Breast epithelium (tissue), 3 donors: ENCODE measurements at regions not wholly inside any gene's neighbourhood (a gene's known extent, or its start where the extent isn't known, plus 50 kb on each side); places are given as distances from the start of the nearest gene placed in this dataset.

Source experiments
- POLR2A ChIP-seq: fragments of 450-650 bp; IDR thresholded peaks from one replicate; pipeline ENCODE4 v1.6.1; 2016; ENCODE audit warnings: antibody characterized with exemption, mild to moderate bottlenecking, moderate library complexity
- POLR2AphosphoS5 ChIP-seq, 3 donors: sonication (generic); formaldehyde crosslinking; IDR thresholded peaks; one replicate each; pipeline ENCODE4 v1.6.1; 2017; ENCODE audit warnings: antibody characterized with exemption in 3 of 3

DNA sequence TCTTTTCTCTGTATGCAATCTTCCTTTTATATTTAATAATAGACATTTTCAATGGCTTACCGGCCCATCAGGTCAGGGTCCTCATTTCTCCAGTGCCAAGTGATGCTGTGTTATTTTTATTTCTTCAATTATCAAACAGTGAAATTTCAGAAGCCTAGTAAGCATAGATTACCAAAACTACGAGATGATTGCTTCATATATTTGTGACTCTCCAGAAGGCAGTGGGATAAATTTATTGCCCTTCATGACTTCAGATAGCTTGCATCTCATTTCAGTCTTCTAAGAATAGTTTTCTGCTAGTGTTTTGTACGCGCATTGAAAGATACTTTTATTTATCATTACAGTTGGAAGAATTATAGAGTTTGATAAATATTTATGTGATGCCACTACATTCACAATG is 139.6 kb downstream of the FAT3 start:
- TF ChIP-seq POLR2AphosphoS5 (IDR thresholded peaks at IDR 0.05) = no peak
- TF ChIP-seq POLR2A = no peak
